ENCODE measurements at regions not wholly inside any gene's neighbourhood (a gene's known extent, or its start where the extent isn't known, plus 50 kb on each side); places are given as distances from the start of the nearest gene placed in this dataset.
"Not testable (repeated sequence)": the region's sequence is repeated elsewhere in the genome, so short reads cannot be mapped to it uniquely, and the experiment has no call there.

DNA sequence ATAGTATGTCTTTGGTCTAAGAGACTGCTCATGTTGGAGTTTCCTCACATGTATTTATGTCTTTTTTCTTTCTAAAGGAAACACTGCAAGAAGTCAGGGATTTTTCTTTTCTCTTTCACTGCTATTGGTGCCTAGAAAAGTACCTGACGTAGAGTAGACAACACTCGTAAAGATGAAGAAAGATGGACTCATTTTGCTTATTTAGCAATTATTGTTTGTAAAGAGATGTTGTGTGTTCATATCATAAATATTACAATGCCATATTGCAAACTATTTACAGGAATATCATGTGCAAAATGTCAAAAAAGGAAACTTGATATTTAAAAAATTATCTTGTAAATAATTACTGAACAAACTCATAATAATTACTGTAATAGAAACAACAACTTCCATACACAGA lies 2711.5 kb upstream of the PCDH20 start:
- Histone ChIP-seq H3K9me3 (replicated peaks; ENCODE audit: control insufficient read depth, insufficient read depth, low read length) (no peaks in the 10 kb centered on the region), H3K27me3 (ENCODE audit: control insufficient read depth in 2 of 2, insufficient read depth in 2 of 2, low read length in 2 of 2) (no peaks in the 10 kb centered on the region), H3K36me3 (ENCODE audit: control insufficient read depth in 2 of 2, extremely low read depth in 1 of 2, insufficient read depth in 2 of 2, low read length in 2 of 2) (no peaks in the 10 kb centered on the region), H2AFZ (ENCODE audit: low read depth, low read length) (peak overlapping the region; percentile 44), H3K9me1 (replicated peaks; ENCODE audit: control insufficient read depth, extremely low read depth, insufficient read depth, low read length) (no peaks in the 10 kb centered on the region), H3K27ac (ENCODE audit: insufficient read depth, low read depth, low read length) (no peak overlapping the region), H3K4me1 (ENCODE audit: control insufficient read depth, extremely low read depth, insufficient read depth, low read length) (peaks cover 3% of the 10 kb centered on the region), H3K4me2 (ENCODE audit: insufficient read depth, low read length) (no peak overlapping the region), H3K79me2 (ENCODE audit: control insufficient read depth, insufficient read depth, low read length) (no peaks in the 10 kb centered on the region), H3K9ac (replicated peaks; ENCODE audit: extremely low read depth, insufficient read depth, low read length) (no peak overlapping the region), H4K20me1 (replicated peaks; ENCODE audit: control insufficient read depth, extremely low read depth, insufficient read depth, low read length) (no peaks in the 10 kb centered on the region), H3K4me3 (replicated peaks in 1 of 3; ENCODE audit: insufficient read depth in 1 of 3, low read depth in 1 of 3, low read length in 3 of 3) (no peak overlapping the region)
- ChIA-PET CTCF (no interaction called here), POLR2A (no interaction called here)
- FAIRE-seq (no peak), DNase-seq (ENCODE audit: low read depth, low spot score) (no peak)
- TF ChIP-seq CTCF (IDR thresholded peaks at IDR 0.05; ENCODE audit: extremely low read depth in 1 of 2, insufficient read depth in 1 of 2, low read depth in 1 of 2, low read length in 2 of 2) (no peak), GATA2 (IDR thresholded peaks at IDR 0.05; ENCODE audit: insufficient read depth, insufficient read length, low read depth, low read length) (no peak), POLR2AphosphoS5 (IDR thresholded peaks at IDR 0.05; ENCODE audit: insufficient read depth, low read depth, low read length) (no peak)
- intact Hi-C loops (cut with micrococcal nuclease) = no loop called here
- dilution Hi-C loops (cut with MboI; ENCODE audit: extremely low pct_ligation_motif_present, low sequenced_read_pairs) = no loop called here
- no TSS peak for BruUV-seq (replicated peaks)

DNA sequence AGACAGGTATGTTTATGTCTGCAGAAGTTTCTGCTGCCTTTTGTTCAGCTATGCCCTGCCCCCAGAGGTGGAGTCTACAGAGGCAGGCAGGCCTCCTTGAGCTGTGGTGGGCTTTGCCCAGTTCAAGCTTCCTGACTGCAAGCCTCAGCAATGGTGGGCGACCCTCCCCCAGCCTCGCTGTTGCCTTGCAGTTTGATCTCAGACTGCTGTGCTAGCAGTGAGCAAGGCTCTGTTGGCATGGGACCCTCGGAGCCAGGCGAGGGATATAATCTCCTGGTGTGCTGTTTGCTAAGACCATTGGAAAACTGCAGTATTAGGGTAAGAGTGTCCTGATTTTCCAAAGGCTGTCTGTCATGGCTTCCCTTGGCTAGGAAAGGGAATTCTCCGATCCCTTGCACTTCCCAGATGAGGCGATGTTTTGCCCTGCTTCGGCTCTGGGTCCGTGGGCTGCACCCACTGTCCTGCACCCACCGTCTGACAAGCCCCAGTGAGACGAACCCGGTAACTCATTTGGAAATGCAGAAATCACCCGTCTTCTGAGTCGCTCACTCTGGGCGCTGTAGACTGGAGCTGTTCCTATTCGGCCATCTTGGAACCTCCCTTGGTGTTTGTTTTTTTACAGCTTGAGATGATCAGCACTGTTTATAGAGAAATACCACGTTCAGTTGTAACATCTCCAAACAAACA lies 2705.5 kb upstream of the PCDH20 start:
- H4K20me1 ChIP-seq (replicated peaks; ENCODE audit: control insufficient read depth, extremely low read depth, insufficient read depth, low read length); H3K36me3 ChIP-seq (ENCODE audit: control insufficient read depth in 2 of 2, extremely low read depth in 1 of 2, insufficient read depth in 2 of 2, low read length in 2 of 2); H3K4me1 ChIP-seq (ENCODE audit: control insufficient read depth, extremely low read depth, insufficient read depth, low read length); H3K9ac ChIP-seq (replicated peaks; ENCODE audit: extremely low read depth, insufficient read depth, low read length); intact Hi-C loops (cut with micrococcal nuclease); H3K27ac ChIP-seq (ENCODE audit: insufficient read depth, low read depth, low read length); FAIRE-seq; H3K9me3 ChIP-seq (replicated peaks; ENCODE audit: control insufficient read depth, insufficient read depth, low read length); POLR2A ChIA-PET; H3K4me2 ChIP-seq (ENCODE audit: insufficient read depth, low read length); H2AFZ ChIP-seq (ENCODE audit: low read depth, low read length); dilution Hi-C loops (cut with MboI; ENCODE audit: extremely low pct_ligation_motif_present, low sequenced_read_pairs); DNase-seq (ENCODE audit: low read depth, low spot score); H3K9me1 ChIP-seq (replicated peaks; ENCODE audit: control insufficient read depth, extremely low read depth, insufficient read depth, low read length); H3K4me3 ChIP-seq (replicated peaks in 1 of 3; ENCODE audit: insufficient read depth in 1 of 3, low read depth in 1 of 3, low read length in 3 of 3); H3K27me3 ChIP-seq (ENCODE audit: control insufficient read depth in 2 of 2, insufficient read depth in 2 of 2, low read length in 2 of 2); H3K79me2 ChIP-seq (ENCODE audit: control insufficient read depth, insufficient read depth, low read length); BruUV-seq (replicated peaks): not testable (repeated sequence)
- CTCF ChIA-PET = interaction anchor here (1.2 kb wide), 1 partner anchor 9 kb away, joined by 3 read pairs; no protein-coding TSS in a partner anchor

Data from endothelial cell of umbilical vein (primary cell).